Esophagus squamous epithelium (tissue), 4 donors: ENCODE measurements at regions not wholly inside any gene's neighbourhood (a gene's known extent, or its start where the extent isn't known, plus 50 kb on each side); places are given as distances from the start of the nearest gene placed in this dataset.

ENCODE experiments used
- POLR2A ChIP-seq, 4 donors: fragments of 450-650 bp; IDR thresholded peaks; one replicate each; pipeline ENCODE4 v1.6.1; 2017; ENCODE audit warnings: antibody characterized with exemption in 4 of 4, mild to moderate bottlenecking in 4 of 4, moderate library complexity in 3 of 4
- TF ChIP-seq, protein P1 (sequence below), 6 experiments: fragments of 450-650 bp in 4 of 6; fragments of 200-600 bp in 2 of 6; sonication (generic) in 2 of 6; IDR thresholded peaks; one replicate each; pipeline ENCODE4 v1.5.1; 2016 to 2019; ENCODE audit warnings: antibody characterized with exemption in 6 of 6, mild to moderate bottlenecking in 4 of 6, moderate library complexity in 4 of 6

DNA sequence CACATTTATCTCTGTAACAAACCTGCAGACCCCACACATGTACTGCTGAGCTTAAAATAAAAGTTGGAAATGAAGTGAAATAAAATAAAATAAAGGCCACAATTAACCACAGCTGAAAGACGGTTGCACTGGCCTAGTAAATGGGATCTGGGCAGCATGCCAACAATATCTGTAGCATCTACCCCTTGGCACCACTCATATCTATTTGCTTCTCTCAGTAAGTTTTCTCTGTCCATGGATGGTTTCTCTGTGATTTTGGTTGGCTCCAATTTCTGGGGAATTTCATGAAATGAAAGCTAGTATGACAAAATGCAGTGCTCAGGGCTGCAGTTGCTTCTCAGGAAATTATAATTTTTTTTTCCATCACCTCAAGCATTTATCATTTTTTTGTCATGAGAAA lies 172.0 kb upstream of the IL15 start:
- TF ChIP-seq POLR2A (IDR thresholded peaks at IDR 0.05), result no peak
- TF ChIP-seq, protein P1, sequence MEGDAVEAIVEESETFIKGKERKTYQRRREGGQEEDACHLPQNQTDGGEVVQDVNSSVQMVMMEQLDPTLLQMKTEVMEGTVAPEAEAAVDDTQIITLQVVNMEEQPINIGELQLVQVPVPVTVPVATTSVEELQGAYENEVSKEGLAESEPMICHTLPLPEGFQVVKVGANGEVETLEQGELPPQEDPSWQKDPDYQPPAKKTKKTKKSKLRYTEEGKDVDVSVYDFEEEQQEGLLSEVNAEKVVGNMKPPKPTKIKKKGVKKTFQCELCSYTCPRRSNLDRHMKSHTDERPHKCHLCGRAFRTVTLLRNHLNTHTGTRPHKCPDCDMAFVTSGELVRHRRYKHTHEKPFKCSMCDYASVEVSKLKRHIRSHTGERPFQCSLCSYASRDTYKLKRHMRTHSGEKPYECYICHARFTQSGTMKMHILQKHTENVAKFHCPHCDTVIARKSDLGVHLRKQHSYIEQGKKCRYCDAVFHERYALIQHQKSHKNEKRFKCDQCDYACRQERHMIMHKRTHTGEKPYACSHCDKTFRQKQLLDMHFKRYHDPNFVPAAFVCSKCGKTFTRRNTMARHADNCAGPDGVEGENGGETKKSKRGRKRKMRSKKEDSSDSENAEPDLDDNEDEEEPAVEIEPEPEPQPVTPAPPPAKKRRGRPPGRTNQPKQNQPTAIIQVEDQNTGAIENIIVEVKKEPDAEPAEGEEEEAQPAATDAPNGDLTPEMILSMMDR (IDR thresholded peaks at IDR 0.05), result no peak
